Inflammatory macrophage treated with lipopolysaccharide for 1 hour (primary cell): ENCODE measurements at regions not wholly inside any gene's neighbourhood (a gene's known extent, or its start where the extent isn't known, plus 50 kb on each side); places are given as distances from the start of the nearest gene placed in this dataset.

Source experiments
- DNase-seq, 2 donors: peaks; one replicate each; pipeline ENCODE4 v3.0.0-alpha.2; 2020 to 2022

- DNase-seq = peak; percentile 2 to 4
These were observed 180.3 kb upstream of the GRB10 start for GRCh38 chr7:50962962-50963374.

DNA sequence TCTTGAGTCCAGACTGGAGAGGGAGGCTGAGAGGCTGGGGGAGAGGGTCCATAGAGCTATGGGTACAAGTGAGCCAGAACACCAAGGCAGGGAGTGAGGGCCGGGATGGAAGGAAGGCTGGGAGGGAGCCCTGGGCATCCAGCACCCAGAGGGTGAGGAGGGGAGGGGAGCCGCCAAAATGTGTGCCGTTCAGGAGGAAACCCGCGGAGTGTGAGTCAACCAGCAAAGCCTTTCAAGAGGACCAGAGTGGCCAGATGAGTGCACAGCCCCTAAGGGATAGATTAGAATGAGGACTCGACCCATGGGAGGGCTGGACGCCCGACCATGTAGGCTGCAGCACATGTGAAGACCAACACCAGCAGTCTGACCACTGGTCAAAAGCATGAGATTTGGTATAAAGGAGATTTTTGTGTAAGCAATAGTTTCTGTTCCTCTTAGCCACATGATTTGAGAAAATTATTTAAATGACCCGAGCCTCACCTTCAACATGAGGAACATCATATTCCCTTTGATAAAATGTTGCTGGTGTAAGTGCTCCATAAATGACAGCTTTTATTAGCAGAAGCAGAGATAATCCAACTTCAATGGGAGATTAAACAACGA is 179.7 kb upstream of the GRB10 start:
- DNase-seq = peak; percentile 1 to 3

- DNase-seq = no peak
These were observed 178.1 kb upstream of the GRB10 start for GRCh38 chr7:50960621-50961310.

GRCh38 chr7:50959991-50960390 is 177.3 kb upstream of the GRB10 start:
- no peak for DNase-seq

DNA sequence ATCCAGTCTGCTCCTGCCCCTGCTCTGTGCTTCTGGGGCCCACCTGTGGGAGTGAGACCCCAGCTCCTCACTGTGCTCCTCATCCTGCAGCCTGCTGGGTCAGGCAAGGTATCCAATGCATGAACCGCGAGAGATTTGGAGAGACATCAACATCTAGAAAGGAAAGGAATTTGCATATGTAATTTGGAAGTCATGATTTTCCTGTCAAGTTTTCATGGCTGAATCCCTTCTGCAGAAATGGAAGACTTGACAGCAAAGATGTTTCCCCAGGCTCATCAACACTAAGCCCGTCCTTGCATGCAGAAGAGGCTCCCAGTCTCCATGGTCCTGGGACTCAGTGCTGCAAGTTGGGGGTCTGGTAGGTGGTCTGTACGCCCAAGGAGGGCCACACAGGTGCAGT is 176.9 kb upstream of the GRB10 start:
- no peak for DNase-seq

- no peak for DNase-seq
These were observed 175.2 kb upstream of the GRB10 start for GRCh38 chr7:50957855-50958254.

GRCh38 chr7:50957431-50957830 is 174.7 kb upstream of the GRB10 start:
- DNase-seq = no peak

DNA sequence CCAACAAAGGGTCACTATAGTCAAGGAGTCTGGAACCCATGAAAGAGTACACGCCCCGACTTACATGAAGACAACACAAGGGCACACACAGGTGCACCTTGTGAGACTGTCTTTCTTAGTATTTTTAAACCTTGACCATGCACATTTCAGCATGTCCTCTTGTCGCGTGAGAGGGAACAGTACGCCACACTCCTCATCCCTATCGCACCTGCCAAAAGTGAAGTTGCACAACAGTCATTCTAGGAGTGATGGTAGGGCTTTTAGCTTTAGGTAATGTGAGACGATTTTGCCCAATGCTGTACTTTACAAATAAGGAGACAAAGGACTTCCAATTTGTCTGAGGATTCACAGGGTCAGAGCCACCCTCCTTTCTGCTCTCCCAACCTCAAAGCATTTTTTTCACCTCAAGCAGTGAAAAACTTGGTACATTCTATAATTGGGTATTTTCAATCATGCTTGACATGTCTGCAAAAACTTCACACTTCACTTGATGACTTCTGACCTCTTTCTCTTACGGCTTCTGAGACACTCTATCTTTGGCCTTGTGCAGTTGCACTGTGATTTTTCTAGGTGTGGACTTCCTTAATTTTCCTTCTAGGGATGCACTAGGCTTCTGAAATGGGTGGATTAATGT is 173.9 kb upstream of the GRB10 start:
- DNase-seq = no peak

- DNase-seq = peak in 1 of 2 donors; percentile 4
These were observed 172.0 kb upstream of the GRB10 start for GRCh38 chr7:50954716-50955115.

- DNase-seq = no peak
These were observed 171.5 kb upstream of the GRB10 start for GRCh38 chr7:50954245-50954644.

DNA sequence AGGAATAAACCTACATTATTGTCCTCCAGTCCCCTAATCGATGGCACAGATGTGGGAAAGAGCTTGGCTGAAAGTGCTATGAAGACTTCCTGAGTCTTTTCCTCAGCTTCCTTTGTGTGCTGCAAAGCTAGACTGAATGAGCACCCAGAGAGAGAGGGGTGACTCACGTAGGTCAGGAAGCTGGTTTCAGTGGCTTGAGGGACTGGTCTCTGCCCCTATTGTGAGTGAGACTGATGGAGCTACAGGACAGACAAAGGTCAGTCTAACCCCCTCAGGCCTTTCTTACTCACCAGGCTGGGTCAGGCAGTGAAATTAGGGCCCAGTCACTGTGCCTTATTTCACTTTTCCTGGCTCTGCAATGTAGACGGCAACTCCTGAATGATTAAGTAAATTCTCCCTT is 171.1 kb upstream of the GRB10 start:
- DNase-seq = no peak

DNA sequence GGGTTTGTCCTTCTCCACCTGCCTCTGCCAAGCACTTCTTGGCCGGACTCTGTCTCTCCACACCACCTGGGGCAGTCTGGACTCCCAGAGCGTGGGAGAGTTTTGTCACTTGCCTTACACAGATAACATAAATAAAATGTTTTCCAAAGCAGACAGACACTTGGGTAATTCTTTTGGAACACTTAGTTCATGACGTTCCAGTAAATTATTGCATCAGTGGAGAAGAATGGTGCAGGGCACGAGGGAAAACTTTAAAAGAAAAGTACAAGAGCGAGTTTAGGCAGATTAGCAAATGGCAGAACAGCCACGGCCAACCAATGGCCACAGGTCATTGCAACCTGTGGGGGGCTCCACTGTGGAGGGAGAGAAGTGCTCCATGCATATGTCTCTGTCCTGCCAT is 170.6 kb upstream of the GRB10 start:
- DNase-seq = no peak

DNA sequence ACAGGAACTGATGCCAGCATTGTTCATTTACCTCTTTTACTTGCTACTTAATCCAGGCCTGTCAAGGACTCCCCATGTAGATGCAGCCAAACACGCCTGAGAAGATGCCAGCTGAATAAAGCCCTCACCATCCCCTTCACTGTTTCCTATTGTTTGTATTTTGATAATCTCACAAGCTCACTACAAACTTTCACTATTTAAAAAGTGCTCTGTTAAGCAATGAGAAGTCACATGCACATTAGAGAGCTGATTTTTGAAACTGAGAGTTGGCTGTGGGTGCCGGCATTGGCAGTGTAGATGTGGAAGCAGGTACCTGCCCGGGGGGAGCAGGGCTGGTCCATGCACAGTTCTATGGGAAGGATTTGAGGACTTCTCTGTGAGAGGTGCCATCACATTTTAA is 169.8 kb upstream of the GRB10 start:
- no peak for DNase-seq

- no peak for DNase-seq
These were observed 169.4 kb upstream of the GRB10 start for GRCh38 chr7:50952120-50952519.

DNA sequence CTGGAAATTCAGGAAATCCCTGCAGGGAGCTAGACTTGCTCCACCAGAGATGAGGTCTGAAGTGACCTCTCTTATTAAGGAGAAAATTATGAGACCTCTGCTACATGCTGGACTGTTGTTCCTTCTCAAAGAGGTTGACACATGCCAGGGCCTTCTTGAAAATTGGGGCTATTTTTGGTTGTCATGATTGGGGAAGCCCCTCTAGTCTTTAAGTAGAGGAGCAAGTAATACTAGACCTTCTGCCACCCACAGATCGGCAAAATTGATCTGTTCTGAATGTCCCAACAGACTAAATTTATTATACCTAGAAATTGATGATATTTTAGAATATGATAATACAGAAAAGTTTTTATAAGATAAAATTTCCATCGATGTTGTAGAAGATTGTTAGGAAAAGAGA is 160.8 kb upstream of the GRB10 start:
- no peak for DNase-seq

DNA sequence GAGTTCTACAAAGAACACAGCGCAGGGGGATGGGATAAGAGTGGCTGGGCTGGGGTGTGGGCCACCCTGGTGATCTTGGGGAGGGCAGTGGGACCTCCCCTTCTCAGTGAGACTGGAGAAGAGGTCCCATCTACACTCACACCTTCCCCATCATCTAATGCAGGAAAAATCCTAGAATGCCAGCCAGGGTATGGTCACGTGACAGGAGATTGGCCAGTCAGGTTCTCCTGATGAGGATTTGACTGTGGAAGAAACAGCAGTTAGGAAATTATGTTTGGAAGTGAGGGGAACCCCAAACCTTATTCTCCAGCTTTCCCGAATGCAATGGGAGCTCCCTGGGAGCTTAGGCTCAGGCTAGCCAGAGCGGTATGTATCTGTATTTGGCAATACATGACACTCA is 158.8 kb upstream of the GRB10 start:
- no peak for DNase-seq

- DNase-seq = no peak
These were observed 157.9 kb upstream of the GRB10 start for GRCh38 chr7:50940621-50941020.

- no peak for DNase-seq
These were observed 156.3 kb upstream of the GRB10 start for GRCh38 chr7:50939021-50939420.

- DNase-seq = no peak
These were observed 155.0 kb upstream of the GRB10 start for GRCh38 chr7:50937727-50938126.

GRCh38 chr7:50926049-50926448 is 143.4 kb upstream of the GRB10 start:
- no peak for DNase-seq

DNA sequence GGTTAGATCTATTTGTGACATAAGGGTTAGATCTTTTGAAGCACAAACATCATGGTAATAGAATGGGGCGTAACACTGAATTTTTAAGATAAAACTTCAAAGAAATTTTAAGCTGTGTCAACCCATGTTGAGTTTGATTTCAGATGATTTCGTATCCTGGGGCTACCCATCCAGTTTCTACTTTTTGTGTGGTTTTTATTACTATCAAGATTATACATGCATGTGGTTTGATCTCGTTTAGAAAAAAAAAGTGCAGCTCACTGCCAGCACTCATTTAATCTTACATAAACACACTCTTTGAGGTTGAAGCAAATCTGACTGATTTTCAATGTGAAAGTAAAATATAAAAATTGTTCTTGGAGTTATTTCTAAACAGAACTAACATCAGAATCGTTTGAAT is 140.8 kb upstream of the GRB10 start:
- no peak for DNase-seq

GRCh38 chr7:50921114-50921813 is 138.6 kb upstream of the GRB10 start:
- no peak for DNase-seq

- DNase-seq = no peak
These were observed 137.4 kb upstream of the GRB10 start for GRCh38 chr7:50920031-50920635.
